Subcutaneous abdominal adipose tissue (tissue), 5 donors: ENCODE measurements at regions not wholly inside any gene's neighbourhood (a gene's known extent, or its start where the extent isn't known, plus 50 kb on each side); places are given as distances from the start of the nearest gene placed in this dataset.
"Not testable (repeated sequence)": the region's sequence is repeated elsewhere in the genome, so short reads cannot be mapped to it uniquely, and the experiment has no call there.

Experiments used
- H3K27ac ChIP-seq: one replicate; pipeline ENCODE4 v1.7.0; 2013; ENCODE audit warnings: low read depth, mild to moderate bottlenecking, inconsistent platforms, low read length, moderate library complexity
- H3K27me3 ChIP-seq, 5 donors: one replicate each; pipeline ENCODE4 v1.7.0; 2013; ENCODE audit warnings: low read length in 5 of 5, inconsistent platforms in 1 of 5; ENCODE audit not compliant: control insufficient read depth in 5 of 5, insufficient read depth in 4 of 5
- H3K36me3 ChIP-seq, 5 donors: one replicate each; pipeline ENCODE4 v1.7.0; 2013; ENCODE audit warnings: low read length in 5 of 5; ENCODE audit not compliant: control insufficient read depth in 5 of 5, insufficient read depth in 5 of 5
- H3K4me1 ChIP-seq, 5 donors: one replicate each; pipeline ENCODE4 v1.7.0; 2013; ENCODE audit warnings: low read length in 5 of 5, mild to moderate bottlenecking in 3 of 5, moderate library complexity in 1 of 5; ENCODE audit not compliant: control insufficient read depth in 5 of 5, insufficient read depth in 5 of 5
- H3K4me3 ChIP-seq, 5 donors: one replicate each; pipeline ENCODE4 v1.7.0; 2013; ENCODE audit warnings: low read length in 5 of 5, low read depth in 1 of 5
- H3K9ac ChIP-seq, 5 donors: one replicate each; pipeline ENCODE4 v1.7.0; 2013; ENCODE audit warnings: low read length in 5 of 5, mild to moderate bottlenecking in 4 of 5, moderate library complexity in 3 of 5
- H3K9me3 ChIP-seq, 5 donors: one replicate each; pipeline ENCODE4 v1.7.0; 2013; ENCODE audit warnings: low read length in 5 of 5; ENCODE audit not compliant: control insufficient read depth in 5 of 5
- donor health status: healthy.
- donor health status: healthy.
- donor health status: healthy.
- donor health status: healthy.
- donor health status: healthy.

DNA sequence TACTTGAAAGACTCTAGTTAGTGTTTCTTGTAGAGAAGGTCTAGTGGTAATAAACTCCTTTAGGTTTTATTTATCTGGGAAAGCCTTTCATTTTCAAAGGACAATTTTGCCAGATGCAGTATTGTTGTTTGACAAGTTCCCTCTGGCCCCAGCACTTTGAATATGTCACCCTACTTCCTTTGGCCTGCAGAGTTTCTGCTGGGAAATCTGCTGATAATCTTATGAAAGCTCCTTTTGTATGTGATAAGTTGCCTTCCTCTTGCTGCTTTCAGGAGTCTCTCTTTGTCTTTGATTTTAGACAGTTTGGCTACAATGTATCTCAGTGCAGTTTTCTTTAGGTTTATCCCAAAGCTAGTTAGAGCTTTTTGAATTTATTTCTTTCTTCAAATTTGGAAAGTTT is 106.2 kb upstream of the L3MBTL4 start:
- Histone ChIP-seq H3K27me3 (no peaks in the 10 kb centered on the region), H3K9ac (no peak overlapping the region), H3K36me3 (no peaks in the 10 kb centered on the region), H3K4me1 (no peaks in the 10 kb centered on the region), H3K4me3 (no peak overlapping the region), H3K9me3 (peaks cover 0 to 6% (median 0%) of the 10 kb centered on the region in 5 donors), H3K27ac (no peak overlapping the region)

DNA sequence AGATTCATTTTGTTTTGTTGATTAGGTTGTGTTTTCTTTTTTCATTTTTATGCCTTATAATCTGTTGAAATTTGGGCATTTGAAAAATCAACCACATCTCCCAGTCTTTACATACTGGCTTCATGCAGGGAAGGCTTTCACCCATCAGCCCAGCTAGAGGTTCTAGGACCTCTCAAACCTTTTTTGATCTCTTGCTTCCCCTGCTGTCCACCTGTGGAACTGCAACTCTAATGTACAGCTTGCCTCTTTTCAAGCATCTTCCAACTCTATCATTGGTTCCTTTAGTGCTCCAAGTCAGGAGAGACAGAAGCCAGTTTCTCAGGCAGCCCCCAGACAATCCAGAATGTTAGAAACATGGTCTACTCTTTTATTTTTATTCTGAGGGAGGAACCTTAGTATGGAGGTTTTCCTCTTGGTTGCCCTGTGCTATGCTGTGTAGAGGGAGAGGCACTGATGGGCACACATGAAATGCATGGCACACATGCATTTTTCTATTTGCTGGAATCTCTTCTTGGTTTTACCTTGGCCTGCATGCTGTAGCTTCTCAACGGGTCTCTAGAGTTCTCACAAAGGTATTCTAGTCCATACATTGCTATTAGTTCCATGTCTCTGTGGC is 107.2 kb upstream of the L3MBTL4 start:
- Histone ChIP-seq H3K4me3 (no peak overlapping the region), H3K27ac (no peak overlapping the region), H3K4me1 (no peaks in the 10 kb centered on the region), H3K9ac (no peak overlapping the region), H3K27me3 (no peaks in the 10 kb centered on the region), H3K36me3 (no peaks in the 10 kb centered on the region), H3K9me3 (no peaks in the 10 kb centered on the region)

DNA sequence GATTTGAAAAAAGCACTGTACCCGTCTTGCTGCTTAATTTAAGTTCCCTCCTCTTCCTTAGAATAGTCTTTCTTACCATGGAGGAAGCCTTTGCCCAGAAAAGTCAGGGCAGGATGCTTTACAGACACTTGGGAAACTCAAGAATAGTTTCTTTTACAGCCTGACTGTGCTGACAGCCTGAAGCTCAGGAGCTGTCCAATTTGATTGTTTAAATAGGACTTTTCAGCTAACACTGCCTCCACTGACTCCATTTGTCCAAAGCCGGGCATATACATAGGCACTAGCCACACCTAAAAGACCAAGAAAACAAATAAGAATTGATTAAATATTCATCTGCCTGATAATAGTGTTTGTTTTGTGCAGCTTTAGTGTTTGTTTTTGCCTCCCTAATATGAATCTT is 110.9 kb upstream of the L3MBTL4 start:
- Histone ChIP-seq H3K36me3 (no peaks in the 10 kb centered on the region), H3K4me3 (no peak overlapping the region), H3K9me3 (peaks cover 0 to 2% (median 0%) of the 10 kb centered on the region in 5 donors), H3K27ac (no peak overlapping the region), H3K4me1 (no peaks in the 10 kb centered on the region), H3K9ac (no peak overlapping the region), H3K27me3 (no peaks in the 10 kb centered on the region)

DNA sequence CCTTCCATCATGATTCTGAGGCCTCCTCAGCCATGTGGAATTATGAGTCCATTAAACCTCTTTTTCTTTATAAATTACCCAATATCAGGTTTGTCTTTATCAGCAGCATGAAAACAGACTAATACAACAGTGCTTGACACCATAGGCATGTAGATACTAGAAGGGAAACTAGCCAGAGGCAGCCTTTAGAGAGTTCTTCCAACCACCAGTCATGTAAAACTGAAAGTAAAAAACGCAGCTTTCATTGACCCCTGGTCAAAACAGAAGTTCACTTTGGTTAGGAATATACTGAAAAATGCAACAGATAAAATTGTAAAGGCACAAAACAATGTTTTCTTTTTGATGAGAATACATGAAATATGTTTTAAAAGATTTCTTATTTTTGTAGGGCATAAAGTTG is 122.8 kb upstream of the L3MBTL4 start:
- H3K27me3 ChIP-seq: no peaks in the 10 kb centered on the region
- H3K9me3 ChIP-seq: no peaks in the 10 kb centered on the region
- H3K27ac ChIP-seq: no peak overlapping the region
- H3K4me1 ChIP-seq: peaks cover 0 to 11% (median 2%) of the 10 kb centered on the region in 5 donors
- H3K4me3 ChIP-seq: peak overlapping the region in 2 of 5 donors; percentile 26 to 37
- H3K36me3 ChIP-seq: no peaks in the 10 kb centered on the region
- no peak overlapping the region for H3K9ac ChIP-seq

DNA sequence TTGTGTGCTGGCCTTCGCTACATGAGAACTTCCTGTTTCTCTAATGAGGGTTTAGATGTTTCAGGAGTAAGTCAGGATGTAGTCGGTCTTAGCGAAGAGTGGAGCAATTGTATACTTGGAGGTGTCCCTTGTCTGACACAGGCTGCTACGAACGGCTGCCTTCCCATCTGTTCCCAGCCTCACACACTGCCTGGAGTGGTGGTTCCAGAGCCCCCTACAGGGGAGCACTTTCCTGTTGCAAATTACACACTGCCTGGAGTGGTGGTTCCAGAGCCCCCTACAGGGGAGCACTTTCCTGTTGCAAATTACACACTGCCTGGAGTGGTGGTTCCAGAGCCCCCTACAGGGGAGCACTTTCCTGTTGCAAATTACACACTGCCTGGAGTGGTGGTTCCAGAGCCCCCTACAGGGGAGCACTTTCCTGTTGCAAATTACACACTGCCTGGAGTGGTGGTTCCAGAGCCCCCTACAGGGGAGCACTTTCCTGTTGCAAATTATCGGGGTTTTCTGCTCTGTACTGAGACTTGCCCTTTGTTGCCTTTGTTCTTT is 126.5 kb upstream of the L3MBTL4 start:
- not testable (repeated sequence) for H3K27me3 ChIP-seq, H3K36me3 ChIP-seq, H3K4me3 ChIP-seq, H3K27ac ChIP-seq, H3K9ac ChIP-seq, H3K9me3 ChIP-seq
- H3K4me1 ChIP-seq: peaks cover 0 to 16% (median 4%) of the 10 kb centered on the region in 5 donors

DNA sequence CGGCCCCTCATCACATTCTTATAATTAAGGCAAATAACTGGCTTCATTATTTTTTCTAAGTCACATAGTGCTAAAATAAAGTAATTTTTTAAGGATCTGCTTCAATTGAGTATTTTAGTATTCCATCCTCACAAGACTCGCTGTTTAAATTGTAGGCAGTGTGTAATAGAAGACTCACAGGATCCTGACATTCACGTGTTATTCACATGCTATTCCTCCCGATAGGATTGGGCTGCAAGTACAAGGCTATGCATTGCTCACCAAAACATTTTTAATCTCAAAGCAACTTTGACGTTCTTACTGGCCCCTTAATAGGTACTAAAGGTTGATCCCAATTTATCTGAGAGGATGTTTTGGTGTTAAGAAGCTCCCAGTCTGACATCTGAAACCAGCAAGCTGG is 127.6 kb upstream of the L3MBTL4 start:
- no peak overlapping the region for H3K27ac ChIP-seq
- H3K27me3 ChIP-seq: no peaks in the 10 kb centered on the region
- H3K9me3 ChIP-seq: no peaks in the 10 kb centered on the region
- H3K9ac ChIP-seq: no peak overlapping the region
- H3K4me3 ChIP-seq: no peak overlapping the region
- H3K36me3 ChIP-seq: no peaks in the 10 kb centered on the region
- H3K4me1 ChIP-seq: peaks cover 0 to 18% (median 4%) of the 10 kb centered on the region in 5 donors

DNA sequence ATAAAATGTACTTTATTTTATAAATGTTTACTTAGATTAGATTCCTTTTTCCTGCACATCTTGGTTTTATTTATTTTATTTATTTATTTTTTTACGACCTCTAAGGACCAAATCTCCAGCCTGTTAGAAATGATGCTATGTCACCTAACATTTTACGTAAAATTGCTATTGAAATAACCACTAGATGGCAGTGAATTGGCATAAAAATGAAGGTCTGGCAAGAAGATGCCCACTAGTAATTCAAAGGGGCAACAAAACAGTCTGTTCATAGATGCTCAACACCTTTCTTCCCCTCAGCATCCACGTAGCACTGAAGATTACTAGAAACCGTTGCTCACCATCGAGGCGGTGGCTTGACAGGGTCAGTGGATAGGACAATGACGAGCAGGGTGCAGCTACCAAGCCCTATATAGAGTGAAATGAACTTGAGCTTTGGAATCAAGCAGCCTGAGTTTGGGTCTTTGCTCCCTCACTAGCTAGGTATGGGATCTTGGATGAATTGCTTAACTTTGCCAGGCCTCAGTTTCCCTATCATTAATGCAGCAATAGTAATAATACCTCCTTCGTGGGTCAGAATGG is 128.7 kb upstream of the L3MBTL4 start:
- H3K36me3 ChIP-seq: no peaks in the 10 kb centered on the region

DNA sequence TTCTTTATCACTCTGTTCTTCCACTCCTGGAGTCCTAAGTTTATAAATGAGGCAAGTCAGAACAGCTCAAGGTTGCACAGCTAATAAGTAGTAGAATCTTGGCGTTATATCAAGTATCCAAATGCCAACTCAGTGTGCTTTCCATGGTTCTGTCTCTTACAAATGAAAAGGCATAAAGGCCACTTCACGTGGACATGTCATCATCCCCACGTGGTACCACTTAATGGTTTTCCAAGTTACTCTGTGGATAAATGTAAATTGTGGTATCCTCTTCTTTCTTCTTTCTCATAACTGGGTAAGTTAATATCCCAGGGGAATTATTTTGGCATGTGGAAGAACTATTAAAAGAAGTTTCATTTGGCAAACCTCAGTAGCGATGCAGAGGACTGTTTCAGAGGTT is 131.5 kb upstream of the L3MBTL4 start:
- no peaks in the 10 kb centered on the region for H3K27me3 ChIP-seq
- H3K9ac ChIP-seq: no peak overlapping the region
- peaks cover 0 to 12% (median 0%) of the 10 kb centered on the region in 5 donors for H3K4me1 ChIP-seq
- H3K4me3 ChIP-seq: no peak overlapping the region
- no peaks in the 10 kb centered on the region for H3K36me3 ChIP-seq
- H3K9me3 ChIP-seq: no peaks in the 10 kb centered on the region
- no peak overlapping the region for H3K27ac ChIP-seq

More for the DNA sequence above, 128.7 kb upstream of the L3MBTL4 start:
- H3K4me1 ChIP-seq: peaks cover 0 to 12% (median 4%) of the 10 kb centered on the region in 5 donors
- H3K27ac ChIP-seq: no peak overlapping the region
- H3K9me3 ChIP-seq: no peaks in the 10 kb centered on the region
- no peak overlapping the region for H3K9ac ChIP-seq
- no peak overlapping the region for H3K4me3 ChIP-seq
- H3K27me3 ChIP-seq: no peaks in the 10 kb centered on the region

DNA sequence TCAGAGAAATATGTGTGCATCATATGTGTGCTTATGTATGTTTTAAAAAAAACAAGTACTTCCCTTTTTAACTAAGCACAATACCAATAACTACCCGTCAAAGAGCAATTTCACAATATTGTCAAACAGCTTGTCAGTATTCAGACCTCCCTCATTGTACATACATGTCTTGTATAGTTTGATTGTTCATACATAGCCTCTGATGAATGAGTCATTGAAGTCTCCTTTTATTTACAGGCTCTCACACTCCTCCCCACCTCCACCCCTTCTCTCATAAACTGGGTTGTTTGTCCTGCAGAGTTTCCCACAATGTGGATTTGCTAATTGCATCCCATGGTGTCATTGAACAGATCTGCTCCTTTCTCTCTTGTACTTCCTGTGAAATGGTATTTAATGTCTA is 132.8 kb upstream of the L3MBTL4 start:
- Histone ChIP-seq H3K27me3 (no peaks in the 10 kb centered on the region), H3K36me3 (no peaks in the 10 kb centered on the region), H3K27ac (no peak overlapping the region), H3K9me3 (no peaks in the 10 kb centered on the region), H3K4me3 (no peak overlapping the region), H3K9ac (no peak overlapping the region), H3K4me1 (peaks cover 0 to 8% (median 0%) of the 10 kb centered on the region in 5 donors)

DNA sequence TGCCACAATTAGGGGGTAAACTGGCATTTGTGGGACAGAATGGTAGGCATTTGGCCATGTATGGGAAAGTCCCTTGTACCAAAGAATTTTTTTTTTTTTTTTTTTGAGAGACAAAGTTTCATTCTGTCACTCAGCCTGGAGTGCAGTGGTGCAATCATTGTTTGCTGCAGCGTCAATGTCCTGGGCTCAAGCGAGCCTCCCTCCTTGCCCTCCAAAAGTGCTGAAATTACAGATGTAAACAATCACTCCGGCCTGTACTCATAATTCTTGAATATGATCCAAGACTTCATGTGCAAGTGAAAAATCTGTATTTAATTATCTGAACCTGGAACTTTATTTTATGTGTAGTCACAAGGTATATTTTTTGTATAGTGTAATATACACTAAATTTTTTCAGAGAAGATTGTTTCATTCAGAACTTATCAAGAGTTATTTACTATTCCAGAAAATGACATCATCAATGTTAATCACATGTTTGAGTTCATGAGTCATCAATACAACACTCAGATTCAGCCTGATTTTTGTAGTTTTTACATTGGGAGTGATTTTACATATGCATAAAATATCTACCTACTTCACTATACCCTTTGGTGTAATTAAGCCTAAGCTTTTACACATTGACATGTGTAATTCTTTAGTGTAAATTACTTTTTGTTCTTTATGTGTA is 138.7 kb upstream of the L3MBTL4 start:
- peaks cover 0 to 3% (median 2%) of the 10 kb centered on the region in 5 donors for H3K4me1 ChIP-seq
- H3K27me3 ChIP-seq: no peaks in the 10 kb centered on the region
- no peak overlapping the region for H3K27ac ChIP-seq
- no peak overlapping the region for H3K4me3 ChIP-seq
- H3K36me3 ChIP-seq: no peaks in the 10 kb centered on the region
- no peaks in the 10 kb centered on the region for H3K9me3 ChIP-seq
- no peak overlapping the region for H3K9ac ChIP-seq
